Tibial artery (tissue), 4 donors: ENCODE measurements at regions not wholly inside any gene's neighbourhood (a gene's known extent, or its start where the extent isn't known, plus 50 kb on each side); places are given as distances from the start of the nearest gene placed in this dataset.

Experiments used
- DNase-seq, 2 donors: peaks; one replicate each; pipeline ENCODE4 v3.0.0-alpha.2; 2019
- H3K27ac ChIP-seq, 2 donors: fragments of 200-600 bp; sonication (generic) in 1 of 2; 1 replicate in 1 of 2; 2 replicates in 1 of 2; pipeline ENCODE4 v1.5.1; 2018 to 2019; ENCODE audit warnings: mild to moderate bottlenecking in 1 of 2
- H3K27me3 ChIP-seq, 2 donors: fragments of 200-600 bp; sonication (generic) in 1 of 2; one replicate each; pipeline versions ENCODE4 v1.5.1 to v1.6.0; 2016 to 2019
- H3K36me3 ChIP-seq, 3 donors: fragments of 200-600 bp; sonication (generic) in 2 of 3; one replicate each; pipeline ENCODE4 v1.5.1; 2016 to 2019; ENCODE audit warnings: mild to moderate bottlenecking in 2 of 3
- H3K4me1 ChIP-seq, 4 donors: fragments of 200-600 bp; sonication (generic) in 2 of 4; 1 replicate in 3 of 4; 2 replicates in 1 of 4; pipeline ENCODE4 v1.5.1; 2016 to 2019
- H3K4me3 ChIP-seq, 2 donors: fragments of 200-600 bp; sonication (generic) in 1 of 2; 1 replicate in 1 of 2; 2 replicates in 1 of 2; pipeline ENCODE4 v1.5.1; 2018 to 2019; ENCODE audit warnings: mild to moderate bottlenecking in 2 of 2
- H3K9me3 ChIP-seq, 3 donors: fragments of 200-600 bp; sonication (generic) in 1 of 3; one replicate each; pipeline ENCODE4 v1.5.1; 2016 to 2019
- intact Hi-C: fragments of 100-400 bp; cut with DNase I; formaldehyde crosslinking; loops from one replicate; pipeline ENCODE4 v1.15.0; 2023; ENCODE audit warnings: low total_unique reads
- TF ChIP-seq, protein P1 (sequence below), 2 experiments: fragments of 200-600 bp in 1 of 2; fragments of 450-650 bp in 1 of 2; IDR thresholded peaks; one replicate each; pipeline ENCODE4 v1.5.1; 2017 to 2019; ENCODE audit warnings: antibody characterized with exemption in 2 of 2, mild to moderate bottlenecking in 1 of 2, moderate library complexity in 1 of 2

DNA sequence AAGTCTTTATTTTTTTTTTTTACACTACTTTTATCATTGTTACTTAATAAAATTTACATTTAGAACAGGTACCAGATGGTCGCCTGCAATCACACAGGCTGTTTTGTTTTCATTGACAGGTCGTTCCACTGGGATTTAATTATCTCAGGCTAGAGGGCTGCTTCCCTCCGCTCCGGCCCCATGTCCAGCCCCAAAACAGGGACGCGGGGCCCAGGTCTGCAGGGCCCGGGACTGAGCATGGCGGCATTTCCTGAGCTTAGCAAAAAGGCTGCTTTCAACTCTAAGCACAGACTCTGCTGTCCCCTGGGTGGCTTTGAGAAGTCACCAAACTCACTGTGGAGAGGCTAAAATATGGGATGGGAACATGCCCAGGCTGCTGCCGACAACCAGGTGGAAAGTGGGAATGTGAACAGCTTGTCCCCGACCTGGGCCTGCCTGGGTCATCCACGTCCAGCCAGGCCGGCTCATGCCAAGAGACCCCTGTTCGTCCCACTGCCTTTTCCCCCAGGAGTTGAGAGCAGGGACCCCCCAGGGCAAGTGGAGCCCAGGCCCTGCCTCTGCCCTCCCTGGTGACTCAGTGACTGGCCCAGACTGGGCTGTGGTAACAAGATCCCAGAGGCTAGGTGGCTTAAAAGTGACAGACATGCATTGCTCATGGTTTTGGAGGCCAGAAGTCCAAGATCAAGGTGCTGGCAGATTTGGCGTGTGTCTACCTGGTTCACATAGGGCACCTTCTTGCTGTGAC, 150.0 kb downstream of the SHANK2 start:
- peaks cover 0 to 29% of the 10 kb centered on the region in 2 donors for H3K27me3 ChIP-seq
- H3K36me3 ChIP-seq, result no peaks in the 10 kb centered on the region
- intact Hi-C loops, result no loop called here
- H3K4me3 ChIP-seq, result no peak overlapping the region
- H3K4me1 ChIP-seq, result no peaks in the 10 kb centered on the region
- TF ChIP-seq, protein P1, sequence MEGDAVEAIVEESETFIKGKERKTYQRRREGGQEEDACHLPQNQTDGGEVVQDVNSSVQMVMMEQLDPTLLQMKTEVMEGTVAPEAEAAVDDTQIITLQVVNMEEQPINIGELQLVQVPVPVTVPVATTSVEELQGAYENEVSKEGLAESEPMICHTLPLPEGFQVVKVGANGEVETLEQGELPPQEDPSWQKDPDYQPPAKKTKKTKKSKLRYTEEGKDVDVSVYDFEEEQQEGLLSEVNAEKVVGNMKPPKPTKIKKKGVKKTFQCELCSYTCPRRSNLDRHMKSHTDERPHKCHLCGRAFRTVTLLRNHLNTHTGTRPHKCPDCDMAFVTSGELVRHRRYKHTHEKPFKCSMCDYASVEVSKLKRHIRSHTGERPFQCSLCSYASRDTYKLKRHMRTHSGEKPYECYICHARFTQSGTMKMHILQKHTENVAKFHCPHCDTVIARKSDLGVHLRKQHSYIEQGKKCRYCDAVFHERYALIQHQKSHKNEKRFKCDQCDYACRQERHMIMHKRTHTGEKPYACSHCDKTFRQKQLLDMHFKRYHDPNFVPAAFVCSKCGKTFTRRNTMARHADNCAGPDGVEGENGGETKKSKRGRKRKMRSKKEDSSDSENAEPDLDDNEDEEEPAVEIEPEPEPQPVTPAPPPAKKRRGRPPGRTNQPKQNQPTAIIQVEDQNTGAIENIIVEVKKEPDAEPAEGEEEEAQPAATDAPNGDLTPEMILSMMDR (IDR thresholded peaks at IDR 0.05), result no peak
- no peaks in the 10 kb centered on the region for H3K9me3 ChIP-seq
- no peak overlapping the region for H3K27ac ChIP-seq
- no peak for DNase-seq

DNA sequence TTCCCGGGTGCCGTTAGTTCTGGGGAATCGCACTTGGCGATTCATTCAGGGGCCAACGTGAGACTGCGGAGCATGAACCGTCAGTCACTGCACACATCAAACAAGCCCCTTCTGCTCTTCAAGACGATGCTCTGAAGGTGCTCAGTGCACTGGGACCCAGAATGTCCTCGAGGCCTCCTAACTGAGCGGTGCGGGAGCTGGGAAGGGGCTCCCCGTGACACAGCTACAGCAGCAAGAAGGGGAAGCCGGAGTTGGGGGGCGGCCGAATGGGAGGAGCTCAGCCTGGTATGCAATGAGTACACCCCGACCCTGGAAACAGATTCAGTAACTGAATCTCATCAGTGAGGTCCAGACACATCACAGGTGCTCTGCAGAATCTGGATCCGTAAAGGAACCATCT, 150.8 kb downstream of the SHANK2 start:
- Histone ChIP-seq H3K9me3 (no peaks in the 10 kb centered on the region), H3K36me3 (no peaks in the 10 kb centered on the region), H3K4me1 (no peaks in the 10 kb centered on the region), H3K27me3 (peaks cover 0 to 32% of the 10 kb centered on the region in 2 donors), H3K4me3 (no peak overlapping the region), H3K27ac (no peak overlapping the region)
- intact Hi-C loops, result no loop called here
- TF ChIP-seq, protein P1 (IDR thresholded peaks at IDR 0.05), result no peak
- no peak for DNase-seq

DNA sequence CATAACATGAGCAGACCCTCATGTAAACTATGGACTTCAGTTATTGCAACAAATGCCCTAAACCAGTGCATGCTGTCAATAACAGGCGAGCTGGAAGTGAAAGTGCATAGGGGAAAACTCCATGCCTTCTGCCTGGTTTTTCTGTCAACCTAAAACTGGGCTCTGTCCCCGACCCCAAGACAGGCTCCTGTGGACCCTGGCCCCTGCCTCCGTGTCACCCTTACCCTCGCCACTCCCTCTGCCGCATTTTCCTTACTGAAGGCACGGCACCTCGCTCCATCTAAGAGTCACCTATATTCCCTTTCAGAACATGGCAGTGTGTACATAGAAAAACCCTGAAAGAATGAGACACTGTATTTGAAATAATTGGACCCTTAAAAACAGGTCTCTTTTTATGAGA, 151.3 kb downstream of the SHANK2 start:
- H3K4me1 ChIP-seq, result no peaks in the 10 kb centered on the region
- intact Hi-C loops, result no loop called here
- TF ChIP-seq, protein P1 (IDR thresholded peaks at IDR 0.05), result no peak
- DNase-seq, result no peak
- no peak overlapping the region for H3K27ac ChIP-seq
- peaks cover 0 to 36% of the 10 kb centered on the region in 2 donors for H3K27me3 ChIP-seq
- no peaks in the 10 kb centered on the region for H3K36me3 ChIP-seq
- H3K9me3 ChIP-seq, result no peaks in the 10 kb centered on the region
- no peak overlapping the region for H3K4me3 ChIP-seq

DNA sequence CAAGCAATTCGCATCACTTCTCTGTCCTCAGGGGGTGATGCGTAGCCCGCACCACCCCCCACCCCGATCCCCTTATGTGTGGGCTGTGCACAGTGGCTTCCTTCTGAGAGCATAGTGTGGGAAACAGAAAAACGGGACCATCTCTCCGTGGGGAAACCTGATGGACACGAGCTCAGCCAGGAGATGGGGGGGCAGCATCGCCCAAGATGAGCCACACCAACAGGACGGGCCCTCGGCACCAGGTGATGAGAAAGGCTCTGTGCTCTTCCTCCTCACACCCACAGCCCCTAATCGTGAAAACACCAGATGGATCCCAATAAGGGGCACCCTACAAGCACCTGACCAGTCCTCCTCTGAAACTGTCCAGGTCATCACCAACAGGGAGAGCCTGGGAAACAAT, 153.6 kb downstream of the SHANK2 start:
- no peaks in the 10 kb centered on the region for H3K4me1 ChIP-seq
- H3K27me3 ChIP-seq, result peaks cover 0 to 31% of the 10 kb centered on the region in 2 donors
- H3K36me3 ChIP-seq, result no peaks in the 10 kb centered on the region
- H3K4me3 ChIP-seq, result no peak overlapping the region
- intact Hi-C loops, result no loop called here
- DNase-seq, result no peak
- no peaks in the 10 kb centered on the region for H3K9me3 ChIP-seq
- TF ChIP-seq, protein P1 (IDR thresholded peaks at IDR 0.05), result no peak
- H3K27ac ChIP-seq, result no peak overlapping the region

DNA sequence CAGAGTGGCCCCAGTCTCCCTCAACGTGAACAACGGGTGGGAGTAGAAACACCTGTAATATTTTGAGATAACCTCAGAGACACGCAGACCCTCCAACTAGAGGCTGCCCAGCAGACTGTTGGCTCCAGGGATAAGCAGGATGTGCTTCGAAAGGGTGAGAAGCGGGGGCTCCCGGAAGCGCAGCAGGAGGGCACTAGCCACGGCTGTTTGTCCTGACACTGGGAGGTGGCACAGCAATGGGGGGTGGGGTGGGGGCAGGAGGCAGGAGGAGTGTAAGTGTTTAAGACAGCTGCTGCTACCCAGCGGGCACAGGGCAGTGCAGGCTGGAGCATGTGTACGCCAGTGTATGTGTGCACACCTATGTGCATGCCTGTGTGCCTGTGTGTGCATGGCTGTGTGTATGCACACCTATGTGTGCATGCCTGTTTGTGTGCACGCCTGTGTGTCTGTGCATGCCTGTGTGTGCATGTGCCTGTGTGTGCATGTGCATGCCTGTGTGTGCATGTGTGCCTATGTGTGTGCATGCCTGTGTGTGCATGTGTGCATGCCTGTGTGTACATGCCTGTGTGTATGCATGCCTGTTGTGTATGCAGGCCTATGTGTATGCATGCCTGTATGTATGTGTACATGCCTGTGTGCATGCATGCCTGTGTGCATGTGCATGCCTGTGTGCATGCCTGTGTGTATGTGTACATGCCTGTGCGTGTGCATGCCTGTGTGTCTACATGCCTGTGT, 154.7 kb downstream of the SHANK2 start:
- H3K36me3 ChIP-seq, result no peaks in the 10 kb centered on the region
- H3K4me3 ChIP-seq, result no peak overlapping the region
- no peaks in the 10 kb centered on the region for H3K9me3 ChIP-seq
- DNase-seq, result no peak
- H3K27ac ChIP-seq, result no peak overlapping the region
- no peaks in the 10 kb centered on the region for H3K4me1 ChIP-seq
- intact Hi-C loops, result no loop called here
- H3K27me3 ChIP-seq, result peaks cover 0 to 26% of the 10 kb centered on the region in 2 donors
- TF ChIP-seq, protein P1 (IDR thresholded peaks at IDR 0.05), result no peak
